ENCODE measurements at regions not wholly inside any gene's neighbourhood (a gene's known extent, or its start where the extent isn't known, plus 50 kb on each side); places are given as distances from the start of the nearest gene placed in this dataset.

DNA sequence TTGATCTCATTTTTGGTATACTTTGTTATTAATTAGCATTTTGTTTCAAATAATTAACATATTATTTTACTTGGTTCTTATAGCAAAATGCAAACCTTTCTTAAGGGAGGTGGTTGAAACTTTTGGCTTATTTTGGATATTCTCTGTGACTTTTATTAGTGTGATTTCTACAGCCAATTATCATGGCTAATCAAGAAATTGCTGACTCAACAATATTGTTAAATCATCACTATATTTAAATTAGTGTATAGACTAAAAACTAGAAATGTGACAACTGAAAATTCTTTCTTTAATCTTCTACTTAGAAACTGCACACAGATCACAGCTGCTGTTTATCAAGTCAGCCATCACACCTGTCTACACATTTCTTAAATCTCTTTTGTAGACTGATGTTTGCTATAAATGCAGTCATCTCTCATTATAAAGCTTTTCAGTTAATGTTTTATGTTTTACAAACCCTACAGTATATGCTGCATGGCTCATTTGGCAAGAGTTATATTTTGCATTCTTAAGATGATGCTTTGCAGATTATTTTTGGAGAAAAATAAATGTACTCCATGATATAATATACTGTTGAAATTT lies 389.8 kb upstream of the PCDH10 start:
- intact Hi-C loops (cut with micrococcal nuclease; ENCODE audit: unreplicated experiment) = no loop called here
- no peaks in the 10 kb centered on the region for H3K36me3 ChIP-seq (ENCODE audit: insufficient read depth, low read length, poor library complexity, severe bottlenecking)
- no peak overlapping the region for H3K27ac ChIP-seq (ENCODE audit: low read depth, low read length, poor library complexity, severe bottlenecking)
- ChIA-PET POLR2A (ENCODE audit: low non-redundant PET) (no interaction called here), CTCF (no interaction called here)
- H3K4me1 ChIP-seq (ENCODE audit: insufficient read depth, low read length, poor library complexity, severe bottlenecking) = no peaks in the 10 kb centered on the region
- no TSS peak for BruUV-seq (replicated peaks)
- no peaks in the 10 kb centered on the region for H3K9me3 ChIP-seq (ENCODE audit: low read depth, low read length, poor library complexity, severe bottlenecking)
- TF ChIP-seq EZH2 (IDR thresholded peaks at IDR 0.05; ENCODE audit: borderline replicate concordance, low read depth, low read length, poor library complexity, severe bottlenecking) (no peak), CTCF (conservative IDR thresholded peaks at IDR 0.05; ENCODE audit: low read depth, low read length) (no peak)
- H3K27me3 ChIP-seq (replicated peaks; ENCODE audit: insufficient read depth, low read depth, low read length, poor library complexity) = no peaks in the 10 kb centered on the region
- no peak for DNase-seq (ENCODE audit: low spot score)
- H3K4me3 ChIP-seq (ENCODE audit: low read depth, low read length, poor library complexity, severe bottlenecking) = no peak overlapping the region

- ChIA-PET CTCF (no interaction called here), POLR2A (ENCODE audit: low non-redundant PET) (interaction anchor here (0.6 kb wide), 1 partner anchor 323 kb away, joined by 3 read pairs; no protein-coding TSS in a partner anchor)
- Histone ChIP-seq H3K27me3 (replicated peaks; ENCODE audit: insufficient read depth, low read depth, low read length, poor library complexity) (no peaks in the 10 kb centered on the region), H3K4me1 (ENCODE audit: insufficient read depth, low read length, poor library complexity, severe bottlenecking) (no peaks in the 10 kb centered on the region), H3K9me3 (ENCODE audit: low read depth, low read length, poor library complexity, severe bottlenecking) (no peaks in the 10 kb centered on the region), H3K4me3 (ENCODE audit: low read depth, low read length, poor library complexity, severe bottlenecking) (no peak overlapping the region), H3K36me3 (ENCODE audit: insufficient read depth, low read length, poor library complexity, severe bottlenecking) (no peaks in the 10 kb centered on the region), H3K27ac (ENCODE audit: low read depth, low read length, poor library complexity, severe bottlenecking) (no peak overlapping the region)
- DNase-seq (ENCODE audit: low spot score) = no peak
- no TSS peak for BruUV-seq (replicated peaks)
- TF ChIP-seq CTCF (conservative IDR thresholded peaks at IDR 0.05; ENCODE audit: low read depth, low read length) = no peak
- TF ChIP-seq EZH2 (IDR thresholded peaks at IDR 0.05; ENCODE audit: borderline replicate concordance, low read depth, low read length, poor library complexity, severe bottlenecking) = no peak
- intact Hi-C loops (cut with micrococcal nuclease; ENCODE audit: unreplicated experiment) = no loop called here
These were observed 385.6 kb upstream of the PCDH10 start for GRCh38 chr4:132763465-132763864.

DNA sequence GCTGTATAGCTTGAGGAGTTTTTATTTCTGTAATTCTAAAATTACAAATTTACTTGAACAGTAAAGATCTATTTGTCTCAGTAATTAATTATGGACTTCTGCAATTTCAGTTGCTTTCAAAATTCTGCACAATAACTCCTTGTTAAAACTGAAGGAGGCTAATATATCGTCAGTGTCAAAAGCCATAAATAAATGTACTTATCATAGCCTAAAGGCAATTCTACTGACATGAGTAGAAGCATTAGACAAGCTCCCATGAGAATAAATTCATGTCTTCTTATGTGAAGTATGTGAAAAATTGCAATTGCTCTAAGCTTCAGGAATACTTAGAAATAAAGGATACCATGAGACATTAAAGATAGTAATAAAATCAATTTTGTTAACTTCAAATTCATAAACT lies 381.2 kb upstream of the PCDH10 start:
- no peaks in the 10 kb centered on the region for H3K36me3 ChIP-seq (ENCODE audit: insufficient read depth, low read length, poor library complexity, severe bottlenecking)
- H3K27ac ChIP-seq (ENCODE audit: low read depth, low read length, poor library complexity, severe bottlenecking) = no peak overlapping the region
- no peaks in the 10 kb centered on the region for H3K9me3 ChIP-seq (ENCODE audit: low read depth, low read length, poor library complexity, severe bottlenecking)
- ChIA-PET CTCF (no interaction called here), POLR2A (ENCODE audit: low non-redundant PET) (no interaction called here)
- intact Hi-C loops (cut with micrococcal nuclease; ENCODE audit: unreplicated experiment) = no loop called here
- no TSS peak for BruUV-seq (replicated peaks)
- no peak for DNase-seq (ENCODE audit: low spot score)
- H3K4me1 ChIP-seq (ENCODE audit: insufficient read depth, low read length, poor library complexity, severe bottlenecking) = no peaks in the 10 kb centered on the region
- TF ChIP-seq EZH2 (IDR thresholded peaks at IDR 0.05; ENCODE audit: borderline replicate concordance, low read depth, low read length, poor library complexity, severe bottlenecking) = no peak
- TF ChIP-seq CTCF (conservative IDR thresholded peaks at IDR 0.05; ENCODE audit: low read depth, low read length) = no peak
- no peaks in the 10 kb centered on the region for H3K27me3 ChIP-seq (replicated peaks; ENCODE audit: insufficient read depth, low read depth, low read length, poor library complexity)
- no peak overlapping the region for H3K4me3 ChIP-seq (ENCODE audit: low read depth, low read length, poor library complexity, severe bottlenecking)
